HFFc6 (cell line): ENCODE measurements at regions not wholly inside any gene's neighbourhood (a gene's known extent, or its start where the extent isn't known, plus 50 kb on each side); places are given as distances from the start of the nearest gene placed in this dataset.

Source experiments
- DNase-seq: peaks from one replicate; pipeline ENCODE4 v3.0.0-alpha.2; 2018
- H3K27ac Mint-ChIP-seq: 2 replicates; pipeline ENCODE4 v1.8.0; 2020; ENCODE audit warnings: mild to moderate bottlenecking, mixed read lengths
- H3K27me3 Mint-ChIP-seq: 2 replicates; pipeline ENCODE4 v1.8.0; 2021; ENCODE audit warnings: mild to moderate bottlenecking, moderate library complexity, mixed read lengths; ENCODE audit not compliant: insufficient read depth
- H3K36me3 Mint-ChIP-seq: 2 replicates; pipeline ENCODE4 v1.8.0; 2021; ENCODE audit warnings: low read depth, mixed read lengths
- H3K4me1 Mint-ChIP-seq: 2 replicates; pipeline ENCODE4 v1.8.0; 2020; ENCODE audit warnings: low read depth, mixed read lengths
- H3K4me3 Mint-ChIP-seq: 2 replicates; pipeline ENCODE4 v1.8.0; 2020; ENCODE audit warnings: mild to moderate bottlenecking, moderate library complexity, mixed read lengths
- H3K9me3 Mint-ChIP-seq: 2 replicates; pipeline ENCODE4 v1.8.0; 2020; ENCODE audit warnings: mild to moderate bottlenecking, mixed read lengths
- TF ChIP-seq, protein P1 (sequence below): fragments of 200-600 bp; sonication (generic); IDR thresholded peaks from 2 replicates; pipeline ENCODE4 v1.5.0; 2021; ENCODE audit warnings: antibody characterized with exemption, mild to moderate bottlenecking

DNA sequence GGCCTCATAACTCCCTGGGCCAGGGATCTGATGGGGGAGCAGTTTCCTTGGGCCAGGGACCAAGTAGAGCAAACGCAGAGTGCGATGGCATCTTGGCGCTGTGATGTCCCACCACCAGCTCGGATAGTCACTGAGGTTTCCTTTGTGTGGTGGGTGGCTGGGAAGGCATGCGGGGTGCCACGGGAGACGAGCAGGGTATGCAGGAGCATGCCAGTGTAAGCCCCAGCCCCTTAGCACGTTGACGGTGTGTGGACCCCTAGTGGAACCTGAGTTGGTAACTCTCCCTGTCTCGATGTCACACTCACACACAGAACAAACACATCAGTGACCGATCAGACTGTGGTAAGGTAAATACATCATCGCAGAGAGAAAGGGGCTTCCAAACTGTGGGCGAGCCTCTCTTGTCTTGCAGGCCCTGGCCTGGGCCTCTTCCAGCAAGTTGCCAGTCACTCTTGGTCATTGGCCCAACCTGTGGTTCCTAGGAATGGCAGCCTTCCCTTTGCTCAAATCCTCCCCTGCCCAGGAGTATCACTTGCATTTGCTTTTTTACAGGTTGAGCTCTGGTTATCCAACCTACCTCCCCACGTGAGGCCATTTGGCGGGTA is 231.6 kb upstream of the GPR26 start:
- Mint-ChIP-seq H3K27me3 (no peaks in the 10 kb centered on the region), H3K27ac (no peak overlapping the region), H3K4me1 (no peaks in the 10 kb centered on the region), H3K4me3 (no peak overlapping the region), H3K9me3 (peaks cover 55% of the 10 kb centered on the region), H3K36me3 (peaks cover 5% of the 10 kb centered on the region; the same call in 1 of the 2 replicates)
- TF ChIP-seq, protein P1, sequence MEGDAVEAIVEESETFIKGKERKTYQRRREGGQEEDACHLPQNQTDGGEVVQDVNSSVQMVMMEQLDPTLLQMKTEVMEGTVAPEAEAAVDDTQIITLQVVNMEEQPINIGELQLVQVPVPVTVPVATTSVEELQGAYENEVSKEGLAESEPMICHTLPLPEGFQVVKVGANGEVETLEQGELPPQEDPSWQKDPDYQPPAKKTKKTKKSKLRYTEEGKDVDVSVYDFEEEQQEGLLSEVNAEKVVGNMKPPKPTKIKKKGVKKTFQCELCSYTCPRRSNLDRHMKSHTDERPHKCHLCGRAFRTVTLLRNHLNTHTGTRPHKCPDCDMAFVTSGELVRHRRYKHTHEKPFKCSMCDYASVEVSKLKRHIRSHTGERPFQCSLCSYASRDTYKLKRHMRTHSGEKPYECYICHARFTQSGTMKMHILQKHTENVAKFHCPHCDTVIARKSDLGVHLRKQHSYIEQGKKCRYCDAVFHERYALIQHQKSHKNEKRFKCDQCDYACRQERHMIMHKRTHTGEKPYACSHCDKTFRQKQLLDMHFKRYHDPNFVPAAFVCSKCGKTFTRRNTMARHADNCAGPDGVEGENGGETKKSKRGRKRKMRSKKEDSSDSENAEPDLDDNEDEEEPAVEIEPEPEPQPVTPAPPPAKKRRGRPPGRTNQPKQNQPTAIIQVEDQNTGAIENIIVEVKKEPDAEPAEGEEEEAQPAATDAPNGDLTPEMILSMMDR, result no peak
- no peak for DNase-seq

GRCh38 chr10:123442901-123443300 is 223.3 kb upstream of the GPR26 start:
- TF ChIP-seq, protein P1, result no peak
- H3K4me1 Mint-ChIP-seq, result no peaks in the 10 kb centered on the region
- H3K9me3 Mint-ChIP-seq, result peaks cover 56% of the 10 kb centered on the region
- H3K27ac Mint-ChIP-seq, result no peak overlapping the region
- no peak overlapping the region for H3K4me3 Mint-ChIP-seq
- DNase-seq, result no peak
- no peaks in the 10 kb centered on the region for H3K36me3 Mint-ChIP-seq
- peaks cover 1% of the 10 kb centered on the region for H3K27me3 Mint-ChIP-seq

GRCh38 chr10:123443924-123444323 is 222.2 kb upstream of the GPR26 start:
- Mint-ChIP-seq H3K4me1 (no peaks in the 10 kb centered on the region), H3K27me3 (peaks cover 1% of the 10 kb centered on the region), H3K27ac (no peak overlapping the region), H3K9me3 (peaks cover 51% of the 10 kb centered on the region), H3K36me3 (no peaks in the 10 kb centered on the region), H3K4me3 (no peak overlapping the region)
- TF ChIP-seq, protein P1, result no peak
- no peak for DNase-seq

GRCh38 chr10:123445261-123445775 is 220.8 kb upstream of the GPR26 start:
- Mint-ChIP-seq H3K36me3 (no peaks in the 10 kb centered on the region), H3K27ac (no peak overlapping the region), H3K27me3 (peaks cover 1% of the 10 kb centered on the region), H3K4me1 (no peaks in the 10 kb centered on the region), H3K4me3 (no peak overlapping the region), H3K9me3 (peaks cover 53% of the 10 kb centered on the region)
- no peak for DNase-seq
- TF ChIP-seq, protein P1, result no peak

GRCh38 chr10:123446449-123447156 is 219.6 kb upstream of the GPR26 start:
- H3K27me3 Mint-ChIP-seq, result peaks cover 1% of the 10 kb centered on the region
- peaks cover 57% of the 10 kb centered on the region for H3K9me3 Mint-ChIP-seq
- TF ChIP-seq, protein P1, result no peak
- no peak for DNase-seq
- H3K4me3 Mint-ChIP-seq, result no peak overlapping the region
- no peaks in the 10 kb centered on the region for H3K4me1 Mint-ChIP-seq
- H3K36me3 Mint-ChIP-seq, result no peaks in the 10 kb centered on the region
- H3K27ac Mint-ChIP-seq, result no peak overlapping the region
